ENCODE measurements at regions not wholly inside any gene's neighbourhood (a gene's known extent, or its start where the extent isn't known, plus 50 kb on each side); places are given as distances from the start of the nearest gene placed in this dataset.

DNA sequence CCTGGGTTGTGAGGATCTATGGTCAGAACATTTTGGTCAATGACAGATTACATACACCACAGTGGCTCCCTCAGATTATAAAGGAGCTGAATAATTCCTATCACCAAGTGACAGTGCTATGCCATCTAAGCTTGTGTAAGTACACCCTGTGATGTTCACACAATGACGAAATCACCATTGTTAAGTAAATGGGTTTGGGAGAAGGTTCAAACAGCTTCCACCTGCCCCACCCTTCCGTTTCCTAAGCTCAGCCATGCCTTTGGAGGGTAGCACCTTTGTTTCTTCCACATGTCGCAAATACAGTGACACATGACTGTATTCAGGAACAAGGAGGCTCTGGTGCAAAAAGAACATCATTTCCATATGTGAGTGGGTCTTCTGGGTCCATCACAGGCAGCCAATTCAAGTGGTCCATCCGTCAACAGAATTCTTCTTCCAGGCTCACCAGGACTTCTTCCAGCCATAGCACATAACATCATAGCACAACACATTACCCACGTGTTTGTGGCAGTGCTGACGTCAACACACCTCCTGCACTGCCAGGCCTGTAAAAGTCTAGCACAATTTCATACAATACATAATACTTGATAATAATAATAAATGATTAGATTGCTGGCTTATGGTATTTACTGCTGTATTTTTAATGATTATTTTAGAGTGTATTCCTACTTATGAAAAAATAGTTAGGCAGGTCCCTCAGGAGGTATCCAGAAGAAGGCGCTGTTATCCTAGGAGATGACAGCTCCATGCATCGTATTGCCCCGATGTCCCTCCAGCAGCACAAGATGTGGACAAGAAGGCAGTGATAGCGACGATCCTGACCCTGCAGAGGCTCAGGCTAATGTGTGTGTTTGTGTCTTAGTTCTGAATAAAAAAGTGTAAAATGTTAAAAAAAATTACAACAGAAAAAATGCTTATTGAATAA is 264.8 kb downstream of the ANAPC1 start:
- Histone ChIP-seq H3K9ac (ENCODE audit: low read depth, low read length) (no peak overlapping the region), H3K79me2 (ENCODE audit: insufficient read depth, low read length) (no peaks in the 10 kb centered on the region), H3K27me3 (ENCODE audit: insufficient read depth, low read length, poor library complexity) (no peaks in the 10 kb centered on the region), H3K4me2 (ENCODE audit: insufficient read depth, low read length) (no peak overlapping the region), H2AFZ (ENCODE audit: low read depth, low read length) (no peak overlapping the region), H3K27ac (ENCODE audit: low read length) (no peak overlapping the region), H3K4me1 (ENCODE audit: insufficient read depth, low read length) (peaks cover 1% of the 10 kb centered on the region; the same call in 1 of the 2 replicates), H4K20me1 (ENCODE audit: insufficient read depth, low read length) (no peaks in the 10 kb centered on the region), H3K9me3 (ENCODE audit: insufficient read depth, low read length, severe bottlenecking) (no peaks in the 10 kb centered on the region), H3K4me3 (ENCODE audit: low read depth in 1 of 2, low read length in 2 of 2) (no peak overlapping the region), H3K36me3 (ENCODE audit: insufficient read depth, low read length) (no peaks in the 10 kb centered on the region)
- ATAC-seq (ENCODE audit: insufficient read depth, low read depth) (peak; percentile 37; the same call in 1 of the 3 replicates), DNase-seq (peak; percentile 20)
- peak; percentile 54 for TF ChIP-seq CTCF (IDR thresholded peaks at IDR 0.05; ENCODE audit: borderline replicate concordance, extremely low read depth, low read length, poor library complexity, severe bottlenecking)
- no peak for TF ChIP-seq EZH2 (IDR thresholded peaks at IDR 0.05; ENCODE audit: borderline replicate concordance, low read depth, low read length, severe bottlenecking)

- H3K79me2 ChIP-seq (ENCODE audit: insufficient read depth, low read length): no peaks in the 10 kb centered on the region
- no peaks in the 10 kb centered on the region for H3K9me3 ChIP-seq (ENCODE audit: insufficient read depth, low read length, severe bottlenecking)
- no peak for TF ChIP-seq CTCF (IDR thresholded peaks at IDR 0.05; ENCODE audit: borderline replicate concordance, extremely low read depth, low read length, poor library complexity, severe bottlenecking)
- TF ChIP-seq EZH2 (IDR thresholded peaks at IDR 0.05; ENCODE audit: borderline replicate concordance, low read depth, low read length, severe bottlenecking): no peak
- no peaks in the 10 kb centered on the region for H3K36me3 ChIP-seq (ENCODE audit: insufficient read depth, low read length)
- DNase-seq (no peak), ATAC-seq (ENCODE audit: insufficient read depth, low read depth) (no peak)
- H3K27me3 ChIP-seq (ENCODE audit: insufficient read depth, low read length, poor library complexity): no peaks in the 10 kb centered on the region
- H3K4me1 ChIP-seq (ENCODE audit: insufficient read depth, low read length): peaks cover 11% of the 10 kb centered on the region
- no peak overlapping the region for H3K4me2 ChIP-seq (ENCODE audit: insufficient read depth, low read length)
- no peak overlapping the region for H3K9ac ChIP-seq (ENCODE audit: low read depth, low read length)
- no peak overlapping the region for H2AFZ ChIP-seq (ENCODE audit: low read depth, low read length)
- H3K4me3 ChIP-seq (ENCODE audit: low read depth in 1 of 2, low read length in 2 of 2): no peak overlapping the region
- H4K20me1 ChIP-seq (ENCODE audit: insufficient read depth, low read length): no peaks in the 10 kb centered on the region
- no peak overlapping the region for H3K27ac ChIP-seq (ENCODE audit: low read length)
Observed at GRCh38 chr2:111620281-111620680, 263.7 kb downstream of the ANAPC1 start.

DNA sequence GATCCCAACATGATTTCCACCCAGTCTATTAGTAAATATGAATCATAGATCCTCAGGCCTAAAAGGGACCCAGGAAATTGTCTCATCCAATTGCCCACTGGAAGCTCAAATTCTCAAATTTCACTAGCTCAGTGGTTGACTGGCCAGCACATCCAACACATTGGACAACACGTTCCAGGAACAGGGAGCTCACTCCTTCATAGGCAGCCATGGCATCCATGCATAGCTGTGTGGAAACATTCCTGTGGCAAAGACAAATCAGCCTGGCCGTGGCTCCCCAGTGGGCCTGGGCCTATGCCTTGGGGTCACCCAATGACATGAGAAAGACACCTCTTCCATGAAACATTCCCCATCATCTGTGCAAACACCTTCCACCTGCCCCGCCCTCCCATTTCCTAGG is 261.1 kb downstream of the ANAPC1 start:
- H2AFZ ChIP-seq (ENCODE audit: low read depth, low read length): no peak overlapping the region
- no peak for DNase-seq
- H3K9me3 ChIP-seq (ENCODE audit: insufficient read depth, low read length, severe bottlenecking): peaks cover 5% of the 10 kb centered on the region
- H3K79me2 ChIP-seq (ENCODE audit: insufficient read depth, low read length): no peaks in the 10 kb centered on the region
- H4K20me1 ChIP-seq (ENCODE audit: insufficient read depth, low read length): no peaks in the 10 kb centered on the region
- no peaks in the 10 kb centered on the region for H3K36me3 ChIP-seq (ENCODE audit: insufficient read depth, low read length)
- no peak overlapping the region for H3K4me3 ChIP-seq (ENCODE audit: low read depth in 1 of 2, low read length in 2 of 2)
- H3K27ac ChIP-seq (ENCODE audit: low read length): no peak overlapping the region
- no peaks in the 10 kb centered on the region for H3K27me3 ChIP-seq (ENCODE audit: insufficient read depth, low read length, poor library complexity)
- TF ChIP-seq CTCF (IDR thresholded peaks at IDR 0.05; ENCODE audit: borderline replicate concordance, extremely low read depth, low read length, poor library complexity, severe bottlenecking): no peak
- no peak for TF ChIP-seq EZH2 (IDR thresholded peaks at IDR 0.05; ENCODE audit: borderline replicate concordance, low read depth, low read length, severe bottlenecking)
- H3K9ac ChIP-seq (ENCODE audit: low read depth, low read length): no peak overlapping the region
- H3K4me1 ChIP-seq (ENCODE audit: insufficient read depth, low read length): peaks cover 20% of the 10 kb centered on the region
- ATAC-seq (ENCODE audit: insufficient read depth, low read depth): no peak
- H3K4me2 ChIP-seq (ENCODE audit: insufficient read depth, low read length): no peak overlapping the region
